ENCODE measurements at regions not wholly inside any gene's neighbourhood (a gene's known extent, or its start where the extent isn't known, plus 50 kb on each side); places are given as distances from the start of the nearest gene placed in this dataset.
"Not testable (repeated sequence)": the region's sequence is repeated elsewhere in the genome, so short reads cannot be mapped to it uniquely, and the experiment has no call there.

- not testable (repeated sequence) for DNase-seq (ENCODE audit: low spot score, unreplicated experiment); H3K9me3 Mint-ChIP-seq (ENCODE audit: low read depth); H3K4me3 Mint-ChIP-seq (ENCODE audit: low read depth); H3K27me3 Mint-ChIP-seq; H3K27ac Mint-ChIP-seq; H3K4me1 Mint-ChIP-seq (ENCODE audit: low read depth)
- H3K36me3 Mint-ChIP-seq (ENCODE audit: insufficient read depth): peaks cover 24% of the 10 kb centered on the region
These were observed 1379.2 kb downstream of the CDH12 start for GRCh38 chr5:21473981-21474380.

- H3K9me3 Mint-ChIP-seq (ENCODE audit: low read depth); DNase-seq (ENCODE audit: low spot score, unreplicated experiment); H3K27me3 Mint-ChIP-seq; H3K4me1 Mint-ChIP-seq (ENCODE audit: low read depth); H3K4me3 Mint-ChIP-seq (ENCODE audit: low read depth); H3K27ac Mint-ChIP-seq: not testable (repeated sequence)
- peaks cover 22% of the 10 kb centered on the region for H3K36me3 Mint-ChIP-seq (ENCODE audit: insufficient read depth)
These were observed 1379.7 kb downstream of the CDH12 start for GRCh38 chr5:21473436-21473835.

- not testable (repeated sequence) for H3K4me3 Mint-ChIP-seq (ENCODE audit: low read depth); DNase-seq (ENCODE audit: low spot score, unreplicated experiment); H3K9me3 Mint-ChIP-seq (ENCODE audit: low read depth); H3K4me1 Mint-ChIP-seq (ENCODE audit: low read depth); H3K27ac Mint-ChIP-seq; H3K27me3 Mint-ChIP-seq
- H3K36me3 Mint-ChIP-seq (ENCODE audit: insufficient read depth): peaks cover 22% of the 10 kb centered on the region
These were observed 1381.5 kb downstream of the CDH12 start for GRCh38 chr5:21471691-21472090.

- TF ChIP-seq, protein P1, sequence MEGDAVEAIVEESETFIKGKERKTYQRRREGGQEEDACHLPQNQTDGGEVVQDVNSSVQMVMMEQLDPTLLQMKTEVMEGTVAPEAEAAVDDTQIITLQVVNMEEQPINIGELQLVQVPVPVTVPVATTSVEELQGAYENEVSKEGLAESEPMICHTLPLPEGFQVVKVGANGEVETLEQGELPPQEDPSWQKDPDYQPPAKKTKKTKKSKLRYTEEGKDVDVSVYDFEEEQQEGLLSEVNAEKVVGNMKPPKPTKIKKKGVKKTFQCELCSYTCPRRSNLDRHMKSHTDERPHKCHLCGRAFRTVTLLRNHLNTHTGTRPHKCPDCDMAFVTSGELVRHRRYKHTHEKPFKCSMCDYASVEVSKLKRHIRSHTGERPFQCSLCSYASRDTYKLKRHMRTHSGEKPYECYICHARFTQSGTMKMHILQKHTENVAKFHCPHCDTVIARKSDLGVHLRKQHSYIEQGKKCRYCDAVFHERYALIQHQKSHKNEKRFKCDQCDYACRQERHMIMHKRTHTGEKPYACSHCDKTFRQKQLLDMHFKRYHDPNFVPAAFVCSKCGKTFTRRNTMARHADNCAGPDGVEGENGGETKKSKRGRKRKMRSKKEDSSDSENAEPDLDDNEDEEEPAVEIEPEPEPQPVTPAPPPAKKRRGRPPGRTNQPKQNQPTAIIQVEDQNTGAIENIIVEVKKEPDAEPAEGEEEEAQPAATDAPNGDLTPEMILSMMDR (IDR thresholded peaks at IDR 0.05; ENCODE audit: unreplicated experiment): peak; percentile 61
- DNase-seq (ENCODE audit: low spot score, unreplicated experiment); H3K27ac Mint-ChIP-seq; H3K4me3 Mint-ChIP-seq (ENCODE audit: low read depth); H3K9me3 Mint-ChIP-seq (ENCODE audit: low read depth); H3K27me3 Mint-ChIP-seq; H3K4me1 Mint-ChIP-seq (ENCODE audit: low read depth): not testable (repeated sequence)
- H3K36me3 Mint-ChIP-seq (ENCODE audit: insufficient read depth): peaks cover 25% of the 10 kb centered on the region
These were observed 1383.5 kb downstream of the CDH12 start for GRCh38 chr5:21469523-21470101.

DNA sequence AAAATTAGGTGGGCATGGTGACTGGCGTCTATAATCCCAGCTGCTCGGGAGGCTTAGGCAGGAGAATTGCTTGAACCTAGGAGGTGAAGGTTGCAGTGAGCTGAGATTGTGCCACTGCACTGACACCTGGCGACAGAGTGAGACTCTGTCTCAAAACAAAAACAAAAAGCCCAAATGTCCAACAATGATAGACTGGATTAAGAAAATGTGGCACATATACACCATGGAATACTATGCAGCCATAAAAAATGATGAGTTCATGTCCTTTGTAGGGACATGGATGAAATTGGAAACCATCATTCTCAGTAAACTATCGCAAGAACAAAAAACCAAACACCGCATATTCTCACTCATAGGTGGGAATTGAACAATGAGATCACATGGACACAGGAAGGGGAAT is 1385.6 kb downstream of the CDH12 start:
- H3K4me3 Mint-ChIP-seq (ENCODE audit: low read depth); H3K9me3 Mint-ChIP-seq (ENCODE audit: low read depth); H3K4me1 Mint-ChIP-seq (ENCODE audit: low read depth); H3K27me3 Mint-ChIP-seq; DNase-seq (ENCODE audit: low spot score, unreplicated experiment); H3K27ac Mint-ChIP-seq: not testable (repeated sequence)
- peaks cover 17% of the 10 kb centered on the region for H3K36me3 Mint-ChIP-seq (ENCODE audit: insufficient read depth)

- peak overlapping the region; percentile 93 for H3K4me3 Mint-ChIP-seq (ENCODE audit: low read depth)
- H3K27ac Mint-ChIP-seq: peak overlapping the region; percentile 86
- H3K36me3 Mint-ChIP-seq (ENCODE audit: insufficient read depth); H3K27me3 Mint-ChIP-seq; H3K9me3 Mint-ChIP-seq (ENCODE audit: low read depth); DNase-seq (ENCODE audit: low spot score, unreplicated experiment); H3K4me1 Mint-ChIP-seq (ENCODE audit: low read depth): not testable (repeated sequence)
These were observed 1393.4 kb downstream of the CDH12 start for GRCh38 chr5:21459744-21460073.

DNA sequence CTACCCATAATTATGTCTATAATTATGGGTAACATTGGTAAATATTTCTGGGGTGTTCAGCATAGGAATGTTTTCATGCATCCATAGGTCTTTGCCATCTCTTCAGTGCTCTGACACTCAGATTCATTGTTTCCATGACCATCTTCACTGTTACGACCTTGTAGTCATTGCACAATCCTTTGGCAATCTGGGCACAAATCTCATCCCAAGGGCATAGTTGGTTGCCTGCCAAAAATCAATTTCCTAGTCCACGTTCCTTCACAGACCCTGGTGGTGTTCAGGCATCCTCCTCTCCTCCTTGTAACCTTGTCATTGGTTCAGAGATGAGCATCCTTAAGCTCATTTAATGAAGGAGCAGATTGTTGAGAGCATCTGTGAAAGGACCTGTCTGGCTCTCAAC is 1400.7 kb downstream of the CDH12 start:
- no peak for DNase-seq (ENCODE audit: low spot score, unreplicated experiment)
- TF ChIP-seq, protein P1 (IDR thresholded peaks at IDR 0.05; ENCODE audit: unreplicated experiment): no peak
- Mint-ChIP-seq H3K9me3 (ENCODE audit: low read depth) (peaks cover 13% of the 10 kb centered on the region), H3K4me1 (ENCODE audit: low read depth) (no peaks in the 10 kb centered on the region), H3K27me3 (no peaks in the 10 kb centered on the region), H3K27ac (no peak overlapping the region), H3K4me3 (ENCODE audit: low read depth) (no peak overlapping the region), H3K36me3 (ENCODE audit: insufficient read depth) (no peaks in the 10 kb centered on the region)

DNA sequence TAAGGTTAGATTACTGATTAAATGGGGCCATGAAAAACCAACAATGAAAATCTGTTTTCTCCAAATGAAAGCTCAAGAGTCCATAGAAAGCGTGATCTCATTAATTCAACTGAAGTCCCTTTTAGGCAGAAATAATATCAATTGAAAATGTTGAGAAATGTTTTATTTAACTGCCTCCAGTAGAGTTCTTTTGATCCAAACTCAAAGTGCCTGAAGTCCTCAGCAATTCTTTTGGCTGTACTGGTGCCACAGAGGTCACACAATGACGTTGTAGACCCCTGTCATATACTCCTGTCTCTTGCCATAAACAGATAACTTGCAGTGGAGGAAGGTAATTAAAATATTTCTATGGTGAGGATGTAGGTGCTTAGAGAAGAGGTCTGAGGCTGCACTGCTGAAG is 1420.5 kb downstream of the CDH12 start:
- DNase-seq (ENCODE audit: low spot score, unreplicated experiment): no peak
- TF ChIP-seq, protein P1 (IDR thresholded peaks at IDR 0.05; ENCODE audit: unreplicated experiment): no peak
- Mint-ChIP-seq H3K4me1 (ENCODE audit: low read depth) (peaks cover 15% of the 10 kb centered on the region), H3K27ac (no peak overlapping the region), H3K4me3 (ENCODE audit: low read depth) (no peak overlapping the region), H3K9me3 (ENCODE audit: low read depth) (peaks cover 5% of the 10 kb centered on the region), H3K36me3 (ENCODE audit: insufficient read depth) (no peaks in the 10 kb centered on the region), H3K27me3 (no peaks in the 10 kb centered on the region)

All from progenitor cell of endocrine pancreas (in vitro differentiated cells).